ENCODE measurements at regions not wholly inside any gene's neighbourhood (a gene's known extent, or its start where the extent isn't known, plus 50 kb on each side); places are given as distances from the start of the nearest gene placed in this dataset.

DNA sequence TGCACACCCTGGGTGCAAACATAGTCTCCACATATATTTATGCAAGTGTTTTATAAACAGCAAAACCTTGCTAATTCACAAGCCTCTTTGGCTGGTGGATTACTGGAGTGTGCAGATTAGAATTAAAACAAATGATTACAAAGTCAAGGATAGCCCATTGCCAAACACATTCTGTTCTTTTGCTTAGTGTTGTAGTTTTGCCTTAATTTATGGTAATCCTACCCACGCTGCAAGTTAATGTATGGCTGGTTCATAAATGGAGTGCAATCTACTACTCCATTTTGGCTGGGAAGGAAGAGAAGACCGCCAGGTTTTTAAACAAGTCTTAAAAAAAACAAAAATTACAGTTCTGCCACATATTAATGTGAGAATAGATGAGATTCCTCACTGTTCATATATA is 883.1 kb upstream of the KLHL29 start:
- no peak for TF ChIP-seq JUND (IDR thresholded peaks at IDR 0.05; ENCODE audit: low read depth)
- in situ Hi-C loops (cut with HindIII; ENCODE audit: low pct_unique_long_range_greater_than_20kb, low sequenced_read_pairs): no loop called here
- no peak for DNase-seq (ENCODE audit: low read depth in 1 of 2, low spot score in 1 of 2)

DNA sequence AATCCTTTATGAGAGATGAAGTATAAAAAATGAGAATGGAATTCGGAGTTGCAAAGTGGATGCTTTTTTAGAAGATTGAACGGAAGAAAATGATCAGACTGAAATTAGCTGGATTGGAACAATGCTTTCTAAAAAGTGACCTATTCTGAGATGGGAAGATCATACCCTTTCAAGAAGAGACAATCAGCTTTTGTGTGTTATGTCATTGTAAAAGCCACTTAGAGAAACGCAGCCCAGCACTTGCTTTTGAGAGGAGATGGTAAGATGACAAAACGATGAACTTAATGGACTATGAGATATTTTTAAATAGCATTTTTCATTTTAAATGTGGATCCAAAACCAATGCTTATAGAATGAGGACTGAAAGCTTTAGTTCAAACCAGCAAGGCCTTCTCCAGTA is 871.4 kb upstream of the KLHL29 start:
- no peak for TF ChIP-seq JUND (IDR thresholded peaks at IDR 0.05; ENCODE audit: low read depth)
- in situ Hi-C loops (cut with HindIII; ENCODE audit: low pct_unique_long_range_greater_than_20kb, low sequenced_read_pairs): no loop called here
- no peak for DNase-seq (ENCODE audit: low read depth in 1 of 2, low spot score in 1 of 2)

DNA sequence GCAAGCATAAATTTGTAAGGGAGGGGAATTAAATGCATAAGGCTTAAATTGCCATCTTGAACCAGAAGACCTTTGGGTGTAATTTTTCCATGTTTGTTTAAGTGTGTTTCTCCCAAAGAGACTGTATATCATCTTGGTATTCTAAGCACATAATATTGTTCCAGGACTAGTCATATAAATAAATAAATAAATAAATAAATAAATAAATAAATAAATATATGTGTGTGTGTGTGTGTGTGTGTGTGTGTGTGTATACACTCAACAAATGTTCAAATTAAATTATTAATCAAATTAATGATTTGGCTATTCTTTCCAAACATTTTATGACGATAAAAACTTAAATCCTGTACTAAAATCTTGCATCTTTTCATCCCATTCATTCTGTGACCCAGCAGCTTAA is 867.8 kb upstream of the KLHL29 start:
- in situ Hi-C loops (cut with HindIII; ENCODE audit: low pct_unique_long_range_greater_than_20kb, low sequenced_read_pairs): no loop called here
- no peak for TF ChIP-seq JUND (IDR thresholded peaks at IDR 0.05; ENCODE audit: low read depth)
- DNase-seq (ENCODE audit: low read depth in 1 of 2, low spot score in 1 of 2): no peak

DNA sequence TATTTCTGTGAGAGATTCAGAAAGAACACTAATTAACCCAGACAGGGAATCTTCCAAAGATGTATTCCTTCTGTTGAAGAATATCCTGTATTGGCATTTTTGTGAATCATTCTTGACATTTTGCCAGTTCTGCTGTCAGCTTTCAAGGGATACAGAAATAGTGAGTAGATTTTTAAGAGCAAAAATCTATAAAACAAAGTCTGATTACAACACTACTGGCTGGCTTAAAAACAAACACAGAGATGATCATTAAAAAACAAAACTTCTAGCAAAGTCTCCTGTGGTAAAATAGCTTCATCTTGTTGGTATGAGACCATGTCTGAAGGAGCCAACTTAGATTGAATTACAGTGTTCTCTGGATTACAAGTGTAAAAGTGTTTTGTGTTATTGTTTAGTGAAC is 866.3 kb upstream of the KLHL29 start:
- no peak for DNase-seq (ENCODE audit: low read depth in 1 of 2, low spot score in 1 of 2)
- in situ Hi-C loops (cut with HindIII; ENCODE audit: low pct_unique_long_range_greater_than_20kb, low sequenced_read_pairs): no loop called here
- TF ChIP-seq JUND (IDR thresholded peaks at IDR 0.05; ENCODE audit: low read depth): no peak

DNA sequence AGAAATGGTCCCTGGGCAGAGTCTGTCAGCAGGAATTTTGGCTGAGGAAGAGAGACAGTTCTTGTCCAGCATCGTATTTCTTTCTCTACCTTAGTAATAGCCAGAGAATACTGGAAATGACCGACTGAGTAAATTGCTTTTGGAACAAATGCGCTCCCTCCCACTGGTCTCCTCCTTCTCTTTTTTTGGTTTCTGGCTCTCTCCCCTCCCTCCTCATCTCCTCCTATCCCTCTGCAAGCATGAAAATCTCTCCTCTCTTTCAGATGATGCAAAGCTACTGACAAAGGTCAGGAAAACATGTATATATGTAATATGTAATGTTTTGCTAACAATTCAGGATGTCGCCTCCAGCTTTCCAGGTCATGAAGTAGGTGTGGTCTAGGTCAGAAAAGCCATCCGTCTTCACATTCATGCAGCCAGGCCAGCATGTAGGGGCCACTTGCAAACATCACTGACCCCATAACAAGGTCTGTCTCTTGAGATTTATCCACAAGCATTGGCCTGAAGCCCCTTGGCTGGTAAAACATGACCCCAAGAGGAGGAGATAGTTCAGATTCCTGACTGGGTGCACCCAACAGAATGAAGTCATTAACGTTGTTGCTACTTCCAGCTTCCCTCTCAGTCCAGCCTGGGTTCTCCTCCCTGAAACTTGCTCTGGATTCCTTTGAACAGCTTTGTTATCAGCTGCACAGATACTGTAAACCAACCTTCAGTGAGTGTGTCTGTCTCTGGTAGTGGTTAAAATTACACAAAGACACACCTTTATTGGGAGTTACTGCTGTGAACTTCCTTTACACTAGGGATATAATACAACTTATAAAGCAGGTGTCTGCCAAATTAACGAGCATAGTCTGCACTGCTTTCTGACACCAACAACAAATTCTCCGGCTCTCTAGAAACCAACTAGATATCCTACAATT is 864.4 kb upstream of the KLHL29 start:
- in situ Hi-C loops (cut with HindIII; ENCODE audit: low pct_unique_long_range_greater_than_20kb, low sequenced_read_pairs): no loop called here
- no peak for DNase-seq (ENCODE audit: low read depth in 1 of 2, low spot score in 1 of 2)
- no peak for TF ChIP-seq JUND (IDR thresholded peaks at IDR 0.05; ENCODE audit: low read depth)

DNA sequence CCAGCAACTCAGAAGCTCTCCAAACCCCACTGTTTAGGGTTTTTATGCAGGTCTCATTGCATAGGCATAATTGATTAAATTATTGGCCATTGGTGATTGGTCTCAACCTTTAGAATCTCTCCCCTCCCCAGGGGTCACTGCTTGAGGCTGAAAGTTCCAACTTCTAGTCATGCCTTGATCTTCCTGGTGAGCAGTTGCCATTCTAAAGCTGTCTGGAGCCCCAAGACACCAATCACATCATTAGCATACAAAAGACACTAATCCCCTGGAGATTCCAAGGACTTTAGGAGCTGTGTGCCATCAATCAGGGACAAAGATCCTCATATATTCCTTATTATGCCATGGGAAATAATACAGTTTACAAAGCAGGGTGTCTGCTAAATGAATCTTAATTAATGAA is 863.4 kb upstream of the KLHL29 start:
- DNase-seq (ENCODE audit: low read depth in 1 of 2, low spot score in 1 of 2): no peak
- no peak for TF ChIP-seq JUND (IDR thresholded peaks at IDR 0.05; ENCODE audit: low read depth)
- in situ Hi-C loops (cut with HindIII; ENCODE audit: low pct_unique_long_range_greater_than_20kb, low sequenced_read_pairs): no loop called here

DNA sequence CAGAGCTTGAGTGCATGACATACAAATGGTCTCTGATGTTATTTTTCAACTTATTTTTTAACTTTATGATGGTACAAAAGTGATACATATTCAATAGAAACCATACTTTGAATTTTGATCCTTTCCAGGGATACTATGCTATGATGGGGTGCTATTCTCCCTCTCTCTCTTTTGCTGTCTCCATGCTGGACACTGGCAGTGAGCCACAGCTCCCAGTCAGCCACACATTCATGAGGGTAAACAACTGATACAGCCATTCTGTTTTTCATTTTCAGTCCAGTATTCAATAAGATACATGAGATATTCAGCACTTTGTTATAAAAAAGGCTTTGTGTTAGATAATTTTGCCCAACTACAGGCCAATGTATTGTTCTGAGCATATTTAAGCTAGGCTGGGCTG is 859.3 kb upstream of the KLHL29 start:
- TF ChIP-seq JUND (IDR thresholded peaks at IDR 0.05; ENCODE audit: low read depth): no peak
- in situ Hi-C loops (cut with HindIII; ENCODE audit: low pct_unique_long_range_greater_than_20kb, low sequenced_read_pairs): no loop called here
- no peak for DNase-seq (ENCODE audit: low read depth in 1 of 2, low spot score in 1 of 2)

DNA sequence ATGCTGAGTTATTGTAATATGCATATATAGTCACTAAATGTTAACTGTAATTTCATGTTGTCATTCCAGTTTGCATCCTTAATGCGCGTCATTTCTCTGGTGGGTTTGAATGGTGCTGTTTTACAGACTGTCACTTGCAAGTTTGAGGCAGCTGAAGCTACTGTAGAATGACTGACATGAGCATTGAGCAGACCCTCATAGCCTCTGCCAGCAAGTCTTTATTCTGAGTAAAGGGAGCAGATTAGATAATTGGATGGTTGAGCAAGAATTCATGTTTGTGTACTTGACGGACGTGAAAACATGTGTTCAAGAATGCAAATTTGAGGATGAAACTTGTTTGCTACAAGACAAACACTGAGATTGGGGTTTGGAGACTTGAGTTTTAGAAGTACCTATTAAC is 854.8 kb upstream of the KLHL29 start:
- no peak for DNase-seq (ENCODE audit: low read depth in 1 of 2, low spot score in 1 of 2)
- in situ Hi-C loops (cut with HindIII; ENCODE audit: low pct_unique_long_range_greater_than_20kb, low sequenced_read_pairs): no loop called here
- TF ChIP-seq JUND (IDR thresholded peaks at IDR 0.05; ENCODE audit: low read depth): no peak

DNA sequence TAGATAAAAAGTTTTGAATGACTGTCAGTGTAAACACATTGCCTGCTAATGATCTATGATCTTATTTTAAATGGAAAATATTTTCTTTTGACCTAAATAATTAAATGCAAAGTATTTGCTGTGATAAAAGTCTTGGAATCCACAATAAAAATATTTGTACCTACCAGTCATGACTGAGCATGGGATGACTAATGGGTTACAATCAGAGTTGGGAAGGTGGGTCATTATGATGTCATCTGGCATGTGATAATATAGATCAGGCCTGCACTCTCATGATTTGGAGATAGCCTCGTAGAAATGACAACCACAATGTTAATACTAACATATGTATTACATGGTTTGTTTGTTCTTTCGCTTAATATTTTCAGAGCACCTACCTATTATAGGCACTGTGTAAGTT is 848.8 kb upstream of the KLHL29 start:
- no peak for DNase-seq (ENCODE audit: low read depth in 1 of 2, low spot score in 1 of 2)
- no peak for TF ChIP-seq JUND (IDR thresholded peaks at IDR 0.05; ENCODE audit: low read depth)
- in situ Hi-C loops (cut with HindIII; ENCODE audit: low pct_unique_long_range_greater_than_20kb, low sequenced_read_pairs): no loop called here

DNA sequence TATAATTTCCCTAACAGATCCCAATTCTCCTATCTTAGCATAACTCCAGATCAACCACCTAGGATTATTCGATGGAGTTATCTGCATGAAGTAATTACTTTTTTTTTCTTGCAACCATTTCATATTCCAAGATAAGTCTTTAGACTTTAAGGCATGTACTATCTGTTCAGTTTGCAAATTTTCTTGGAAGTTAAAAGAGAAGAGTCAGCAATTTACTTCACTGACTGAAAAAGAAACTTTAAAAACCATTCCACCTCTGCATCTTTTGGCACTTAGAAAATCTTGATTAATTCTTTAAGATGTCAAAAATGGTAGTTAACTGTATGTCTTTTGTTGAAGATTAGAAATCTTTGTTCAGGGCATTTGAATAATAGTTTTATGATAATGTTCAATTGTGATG is 830.5 kb upstream of the KLHL29 start:
- TF ChIP-seq JUND (IDR thresholded peaks at IDR 0.05; ENCODE audit: low read depth): no peak
- no peak for DNase-seq (ENCODE audit: low read depth in 1 of 2, low spot score in 1 of 2)
- in situ Hi-C loops (cut with HindIII; ENCODE audit: low pct_unique_long_range_greater_than_20kb, low sequenced_read_pairs): no loop called here

DNA sequence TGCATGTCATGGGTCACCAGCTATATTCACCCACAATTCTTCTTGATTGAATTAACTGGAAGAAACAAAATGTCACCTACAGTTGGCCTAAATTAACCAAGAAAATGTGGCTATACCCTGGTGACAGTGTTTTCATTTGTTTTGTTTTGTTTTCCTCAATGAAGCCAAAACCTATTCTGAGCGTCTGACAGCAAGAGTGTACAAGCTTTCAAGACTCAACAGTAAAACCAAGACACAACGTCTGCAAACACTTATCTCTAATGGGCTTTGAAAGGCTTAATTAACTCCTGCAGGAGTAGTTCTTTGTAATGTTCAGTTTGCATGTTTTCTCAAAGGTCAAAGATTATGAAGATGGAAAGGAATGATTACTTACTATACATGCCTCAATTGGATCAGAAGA is 827.6 kb upstream of the KLHL29 start:
- in situ Hi-C loops (cut with HindIII; ENCODE audit: low pct_unique_long_range_greater_than_20kb, low sequenced_read_pairs): no loop called here
- no peak for DNase-seq (ENCODE audit: low read depth in 1 of 2, low spot score in 1 of 2)
- TF ChIP-seq JUND (IDR thresholded peaks at IDR 0.05; ENCODE audit: low read depth): no peak

DNA sequence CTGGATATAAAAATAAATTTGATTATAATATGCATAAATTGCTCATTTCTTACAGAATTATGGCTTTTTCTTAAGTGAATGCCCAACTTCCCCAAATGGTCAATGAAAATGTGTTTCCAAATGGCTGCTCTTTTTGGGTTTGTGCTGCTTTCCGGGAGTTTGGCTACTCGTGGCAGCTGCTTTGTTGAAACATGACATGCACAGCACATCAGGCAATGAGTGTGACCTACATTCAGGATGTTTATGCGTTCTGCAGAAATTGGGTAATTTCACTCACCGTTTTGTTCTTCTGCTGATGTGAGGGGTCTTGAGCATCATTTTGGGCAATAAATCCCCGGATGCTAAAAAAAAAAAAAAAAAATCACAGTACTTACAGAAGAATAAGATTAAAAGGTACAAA is 825.0 kb upstream of the KLHL29 start:
- no peak for TF ChIP-seq JUND (IDR thresholded peaks at IDR 0.05; ENCODE audit: low read depth)
- DNase-seq (ENCODE audit: low read depth in 1 of 2, low spot score in 1 of 2): no peak
- in situ Hi-C loops (cut with HindIII; ENCODE audit: low pct_unique_long_range_greater_than_20kb, low sequenced_read_pairs): no loop called here

DNA sequence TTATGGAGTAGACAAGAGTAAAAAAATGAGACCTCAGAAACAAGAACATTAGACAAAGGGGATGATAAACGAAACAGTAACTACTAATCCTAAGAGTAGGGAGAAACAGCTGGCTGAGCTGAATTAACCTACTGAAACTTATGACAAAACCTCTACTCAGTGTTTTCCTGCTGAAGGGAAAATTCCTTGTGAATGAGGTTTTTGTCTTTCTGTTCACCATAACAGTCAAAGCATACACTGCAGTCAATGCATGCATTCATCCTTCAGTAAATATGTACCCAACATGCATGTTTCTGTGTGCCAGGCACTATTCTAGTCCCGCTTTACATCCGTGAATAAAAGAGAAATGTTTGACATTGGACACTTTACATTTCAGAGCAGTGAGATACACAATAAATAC is 805.6 kb upstream of the KLHL29 start:
- in situ Hi-C loops (cut with HindIII; ENCODE audit: low pct_unique_long_range_greater_than_20kb, low sequenced_read_pairs): no loop called here
- no peak for DNase-seq (ENCODE audit: low read depth in 1 of 2, low spot score in 1 of 2)
- no peak for TF ChIP-seq JUND (IDR thresholded peaks at IDR 0.05; ENCODE audit: low read depth)

DNA sequence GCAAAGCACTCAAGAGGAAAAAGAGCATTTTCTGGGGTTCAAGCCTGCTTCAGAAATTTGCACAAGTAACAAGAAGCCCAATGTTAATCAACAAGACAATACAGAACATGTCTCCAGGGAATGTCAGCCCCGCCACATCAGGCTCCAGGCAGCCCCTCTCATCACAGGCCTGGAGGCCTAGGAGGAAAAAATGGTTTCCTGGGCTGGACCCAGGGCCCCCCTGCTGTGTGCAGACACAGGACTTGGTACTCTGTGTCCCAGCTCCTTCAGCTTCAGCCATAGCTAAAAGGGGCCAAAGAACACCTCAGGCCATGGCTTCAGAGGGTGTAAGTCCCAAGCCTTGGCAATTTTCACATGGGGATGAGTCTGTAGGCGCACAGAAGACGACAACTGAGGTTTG is 802.9 kb upstream of the KLHL29 start:
- in situ Hi-C loops (cut with HindIII; ENCODE audit: low pct_unique_long_range_greater_than_20kb, low sequenced_read_pairs): no loop called here

More for the DNA sequence above, 802.9 kb upstream of the KLHL29 start:
- no peak for TF ChIP-seq JUND (IDR thresholded peaks at IDR 0.05; ENCODE audit: low read depth)
- no peak for DNase-seq (ENCODE audit: low read depth in 1 of 2, low spot score in 1 of 2)
